KOPT-K1 (cell line): ENCODE measurements at regions not wholly inside any gene's neighbourhood (a gene's known extent, or its start where the extent isn't known, plus 50 kb on each side); places are given as distances from the start of the nearest gene placed in this dataset.
"Not testable (repeated sequence)": the region's sequence is repeated elsewhere in the genome, so short reads cannot be mapped to it uniquely, and the experiment has no call there.

Source experiments
- H3K27ac ChIP-seq: fragments of 200-600 bp; sonication (generic); 2 replicates; pipeline ENCODE4 v1.5.1; 2016; ENCODE audit warnings: antibody characterized with exemption, mild to moderate bottlenecking, low read depth, low read length; ENCODE audit not compliant: poor library complexity, severe bottlenecking
- H3K36me3 ChIP-seq: fragments of 200-600 bp; sonication (generic); 2 replicates; pipeline ENCODE4 v1.5.1; 2017; ENCODE audit warnings: antibody characterized with exemption, mild to moderate bottlenecking, low read length, moderate library complexity; ENCODE audit not compliant: insufficient read depth
- H3K9me3 ChIP-seq: fragments of 200-600 bp; sonication (generic); 2 replicates; pipeline ENCODE4 v1.5.1; 2017; ENCODE audit warnings: antibody characterized with exemption, low read length, mild to moderate bottlenecking; ENCODE audit not compliant: insufficient read depth, poor library complexity, severe bottlenecking

GRCh38 chr22:48065892-48066291, 1303.4 kb downstream of the TBC1D22A start:
- H3K27ac ChIP-seq = no peak overlapping the region
- H3K9me3 ChIP-seq = peaks cover 4% of the 10 kb centered on the region
- H3K36me3 ChIP-seq = no peaks in the 10 kb centered on the region

GRCh38 chr22:48061726-48062125, 1299.3 kb downstream of the TBC1D22A start:
- Histone ChIP-seq H3K36me3 (no peaks in the 10 kb centered on the region), H3K9me3 (no peaks in the 10 kb centered on the region), H3K27ac (no peak overlapping the region)

GRCh38 chr22:48060266-48060665, 1297.8 kb downstream of the TBC1D22A start:
- Histone ChIP-seq H3K9me3 (no peaks in the 10 kb centered on the region), H3K36me3 (no peaks in the 10 kb centered on the region)

GRCh38 chr22:48059521-48059920, 1297.1 kb downstream of the TBC1D22A start:
- not testable (repeated sequence) for H3K27ac ChIP-seq, H3K36me3 ChIP-seq, H3K9me3 ChIP-seq

More at GRCh38 chr22:48060266-48060665, 1297.8 kb downstream of the TBC1D22A start:
- H3K27ac ChIP-seq = no peak overlapping the region

- Histone ChIP-seq H3K36me3 (no peaks in the 10 kb centered on the region), H3K27ac (no peak overlapping the region), H3K9me3 (no peaks in the 10 kb centered on the region)
Observed at GRCh38 chr22:48057116-48057835, 1294.8 kb downstream of the TBC1D22A start.

GRCh38 chr22:48055827-48056226, 1293.4 kb downstream of the TBC1D22A start:
- Histone ChIP-seq H3K9me3 (no peaks in the 10 kb centered on the region), H3K36me3 (no peaks in the 10 kb centered on the region), H3K27ac (no peak overlapping the region)

GRCh38 chr22:48055185-48055584, 1292.7 kb downstream of the TBC1D22A start:
- Histone ChIP-seq H3K27ac (no peak overlapping the region), H3K36me3 (no peaks in the 10 kb centered on the region), H3K9me3 (no peaks in the 10 kb centered on the region)

GRCh38 chr22:48054596-48054995, 1292.1 kb downstream of the TBC1D22A start:
- no peaks in the 10 kb centered on the region for H3K36me3 ChIP-seq
- no peaks in the 10 kb centered on the region for H3K9me3 ChIP-seq
- H3K27ac ChIP-seq = no peak overlapping the region

GRCh38 chr22:48053973-48054372, 1291.5 kb downstream of the TBC1D22A start:
- no peak overlapping the region for H3K27ac ChIP-seq
- no peaks in the 10 kb centered on the region for H3K9me3 ChIP-seq
- no peaks in the 10 kb centered on the region for H3K36me3 ChIP-seq

GRCh38 chr22:48053486-48053885, 1291.0 kb downstream of the TBC1D22A start:
- Histone ChIP-seq H3K27ac (no peak overlapping the region), H3K9me3 (no peaks in the 10 kb centered on the region), H3K36me3 (no peaks in the 10 kb centered on the region)

GRCh38 chr22:48052621-48052890, 1290.1 kb downstream of the TBC1D22A start:
- Histone ChIP-seq H3K9me3 (no peaks in the 10 kb centered on the region), H3K36me3 (no peaks in the 10 kb centered on the region), H3K27ac (no peak overlapping the region)

GRCh38 chr22:48051796-48052620, 1289.6 kb downstream of the TBC1D22A start:
- no peaks in the 10 kb centered on the region for H3K9me3 ChIP-seq

GRCh38 chr22:48050836-48051235, 1288.4 kb downstream of the TBC1D22A start:
- H3K36me3 ChIP-seq = no peaks in the 10 kb centered on the region
- no peaks in the 10 kb centered on the region for H3K9me3 ChIP-seq
- no peak overlapping the region for H3K27ac ChIP-seq

More at GRCh38 chr22:48051796-48052620, 1289.6 kb downstream of the TBC1D22A start:
- H3K36me3 ChIP-seq = no peaks in the 10 kb centered on the region
- H3K27ac ChIP-seq = no peak overlapping the region

GRCh38 chr22:48049116-48049515, 1286.7 kb downstream of the TBC1D22A start:
- H3K36me3 ChIP-seq = no peaks in the 10 kb centered on the region
- H3K9me3 ChIP-seq = no peaks in the 10 kb centered on the region
- no peak overlapping the region for H3K27ac ChIP-seq

GRCh38 chr22:48047722-48048500, 1285.5 kb downstream of the TBC1D22A start:
- H3K27ac ChIP-seq = no peak overlapping the region

More at GRCh38 chr22:48047722-48048500, 1285.5 kb downstream of the TBC1D22A start:
- Histone ChIP-seq H3K36me3 (no peaks in the 10 kb centered on the region), H3K9me3 (no peaks in the 10 kb centered on the region)
